ENCODE measurements at regions not wholly inside any gene's neighbourhood (a gene's known extent, or its start where the extent isn't known, plus 50 kb on each side); places are given as distances from the start of the nearest gene placed in this dataset.

DNA sequence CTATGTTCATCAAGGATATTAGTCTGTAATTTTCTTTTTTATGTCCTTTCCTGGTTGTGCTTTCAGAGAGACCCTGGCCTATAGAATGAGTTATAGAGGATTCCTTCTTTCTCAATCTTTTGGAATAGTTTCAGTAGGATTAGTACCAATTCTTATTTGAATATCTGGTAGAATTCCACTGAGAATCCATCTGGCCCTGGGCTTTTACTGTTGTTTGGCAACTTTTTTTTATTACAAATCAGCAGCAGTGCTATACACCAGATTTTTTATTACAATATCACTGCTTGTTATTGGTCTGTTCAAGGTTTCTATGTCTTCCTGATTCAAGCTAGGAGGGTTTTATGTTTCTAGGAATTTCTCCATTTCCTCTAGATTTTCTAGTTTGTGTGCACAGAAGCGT, 50.0 kb upstream of the NRSN1 start:
- Mint-ChIP-seq H3K36me3 (ENCODE audit: low read depth) (no peaks in the 10 kb centered on the region), H3K9me3 (no peaks in the 10 kb centered on the region)

More for the DNA sequence above, 50.0 kb upstream of the NRSN1 start:
- Mint-ChIP-seq H3K4me3 (no peak overlapping the region), H3K27ac (no peak overlapping the region), H3K27me3 (ENCODE audit: low read depth) (no peaks in the 10 kb centered on the region), H3K4me1 (ENCODE audit: low read depth) (no peaks in the 10 kb centered on the region)
- no peak for DNase-seq (ENCODE audit: low spot score)

Data from T-helper 2 cell treated with Interferon-gamma antibody and Interleukin-4, amounts not matched to agents 5 μg/mL and 100 μg/mL, for 36 hours (primary cell).